Ovary (tissue), 3 donors: ENCODE measurements at regions not wholly inside any gene's neighbourhood (a gene's known extent, or its start where the extent isn't known, plus 50 kb on each side); places are given as distances from the start of the nearest gene placed in this dataset.

Source experiments
- CTCF ChIP-seq, 3 donors: fragments of 450-650 bp in 2 of 3; fragments of 200-600 bp in 1 of 3; IDR thresholded peaks; one replicate each; pipeline versions ENCODE4 v1.5.1 to v1.8.0; 2016 to 2022; ENCODE audit warnings: antibody characterized with exemption in 3 of 3, mild to moderate bottlenecking in 1 of 3
- EP300 ChIP-seq: sonication (generic); formaldehyde crosslinking; IDR thresholded peaks from one replicate; pipeline ENCODE4 v1.6.1; 2017; ENCODE audit warnings: antibody characterized with exemption
- POLR2A ChIP-seq: fragments of 450-650 bp; IDR thresholded peaks from one replicate; pipeline ENCODE4 v1.6.1; 2017; ENCODE audit warnings: antibody characterized with exemption, mild to moderate bottlenecking, moderate library complexity
- donor health status: DM: no; HTN: no; CAD: no.

- no peak for TF ChIP-seq POLR2A
- no peak for TF ChIP-seq CTCF (IDR thresholded peaks at IDR 0.05)
- TF ChIP-seq EP300, result no peak
These were observed 200.4 kb upstream of the LEF1 start for GRCh38 chr4:108369035-108369655.
